ENCODE measurements at regions not wholly inside any gene's neighbourhood (a gene's known extent, or its start where the extent isn't known, plus 50 kb on each side); places are given as distances from the start of the nearest gene placed in this dataset.

DNA sequence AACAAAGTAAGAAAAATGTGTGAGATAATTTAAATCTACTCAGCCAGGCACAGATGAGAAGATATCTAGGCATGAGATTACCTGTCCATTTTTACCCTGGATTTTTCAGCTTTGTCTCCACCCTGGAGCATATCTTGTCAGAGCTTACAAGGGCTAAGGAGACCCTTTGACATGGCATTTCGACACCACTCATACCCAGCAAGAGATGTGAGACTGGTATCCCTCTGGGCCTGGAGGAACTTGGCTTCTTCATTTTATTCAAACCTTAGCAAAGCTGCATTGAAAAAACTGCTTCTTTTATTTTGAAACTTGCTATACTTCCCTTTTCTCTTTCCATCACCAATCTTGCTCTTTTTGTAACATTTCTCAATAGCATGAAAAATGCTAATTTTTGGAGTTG lies 194.9 kb upstream of the HNMT start:
- H3K36me3 ChIP-seq (ENCODE audit: control insufficient read depth in 4 of 4, insufficient read depth in 3 of 4, low read depth in 1 of 4, low read length in 3 of 4), result no peaks in the 10 kb centered on the region
- H3K27me3 ChIP-seq (ENCODE audit: control insufficient read depth in 4 of 4, insufficient read depth in 4 of 4, low read length in 3 of 4), result no peaks in the 10 kb centered on the region
- H3K9ac ChIP-seq (ENCODE audit: low read depth in 1 of 2, low read length in 2 of 2), result no peak overlapping the region
- no peak overlapping the region for H3K27ac ChIP-seq (ENCODE audit: low read depth in 1 of 2, low read length in 2 of 2)
- H3K4me3 ChIP-seq (ENCODE audit: low read depth in 1 of 3, low read length in 3 of 3), result no peak overlapping the region
- no peaks in the 10 kb centered on the region for H3K9me3 ChIP-seq (ENCODE audit: control insufficient read depth in 4 of 4, low read length in 3 of 4)
- no peak for DNase-seq (ENCODE audit: low spot score)
- WGBS, result 31% methylated on average over 1 of the region's 1 CpG
- TF ChIP-seq, protein P1, sequence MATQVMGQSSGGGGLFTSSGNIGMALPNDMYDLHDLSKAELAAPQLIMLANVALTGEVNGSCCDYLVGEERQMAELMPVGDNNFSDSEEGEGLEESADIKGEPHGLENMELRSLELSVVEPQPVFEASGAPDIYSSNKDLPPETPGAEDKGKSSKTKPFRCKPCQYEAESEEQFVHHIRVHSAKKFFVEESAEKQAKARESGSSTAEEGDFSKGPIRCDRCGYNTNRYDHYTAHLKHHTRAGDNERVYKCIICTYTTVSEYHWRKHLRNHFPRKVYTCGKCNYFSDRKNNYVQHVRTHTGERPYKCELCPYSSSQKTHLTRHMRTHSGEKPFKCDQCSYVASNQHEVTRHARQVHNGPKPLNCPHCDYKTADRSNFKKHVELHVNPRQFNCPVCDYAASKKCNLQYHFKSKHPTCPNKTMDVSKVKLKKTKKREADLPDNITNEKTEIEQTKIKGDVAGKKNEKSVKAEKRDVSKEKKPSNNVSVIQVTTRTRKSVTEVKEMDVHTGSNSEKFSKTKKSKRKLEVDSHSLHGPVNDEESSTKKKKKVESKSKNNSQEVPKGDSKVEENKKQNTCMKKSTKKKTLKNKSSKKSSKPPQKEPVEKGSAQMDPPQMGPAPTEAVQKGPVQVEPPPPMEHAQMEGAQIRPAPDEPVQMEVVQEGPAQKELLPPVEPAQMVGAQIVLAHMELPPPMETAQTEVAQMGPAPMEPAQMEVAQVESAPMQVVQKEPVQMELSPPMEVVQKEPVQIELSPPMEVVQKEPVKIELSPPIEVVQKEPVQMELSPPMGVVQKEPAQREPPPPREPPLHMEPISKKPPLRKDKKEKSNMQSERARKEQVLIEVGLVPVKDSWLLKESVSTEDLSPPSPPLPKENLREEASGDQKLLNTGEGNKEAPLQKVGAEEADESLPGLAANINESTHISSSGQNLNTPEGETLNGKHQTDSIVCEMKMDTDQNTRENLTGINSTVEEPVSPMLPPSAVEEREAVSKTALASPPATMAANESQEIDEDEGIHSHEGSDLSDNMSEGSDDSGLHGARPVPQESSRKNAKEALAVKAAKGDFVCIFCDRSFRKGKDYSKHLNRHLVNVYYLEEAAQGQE (IDR thresholded peaks at IDR 0.05), result no peak
- no peaks in the 10 kb centered on the region for H3K4me1 ChIP-seq (ENCODE audit: control insufficient read depth in 4 of 4, insufficient read depth in 4 of 4, low read length in 3 of 4)

GRCh38 chr2:137770166-137770565 lies 194.1 kb upstream of the HNMT start:
- TF ChIP-seq MAX (IDR thresholded peaks at IDR 0.05), result no peak
- TF ChIP-seq HNF4G (IDR thresholded peaks at IDR 0.05), result no peak
- no peak for TF ChIP-seq JUND (IDR thresholded peaks at IDR 0.05)
- no peak for TF ChIP-seq NR2F2 (IDR thresholded peaks at IDR 0.05)
- no peak for TF ChIP-seq ZBTB33 (IDR thresholded peaks at IDR 0.05)
- no peak for TF ChIP-seq YY1 (IDR thresholded peaks at IDR 0.05)
- no peak for TF ChIP-seq SP1 (IDR thresholded peaks at IDR 0.05)
- no peak for TF ChIP-seq FOXA2 (IDR thresholded peaks at IDR 0.05)
- no peak for TF ChIP-seq EGR1 (IDR thresholded peaks at IDR 0.05; ENCODE audit: low read depth in 2 of 2)
- TF ChIP-seq GABPA (IDR thresholded peaks at IDR 0.05 in 1 of 2, conservative IDR thresholded peaks at IDR 0.05 in 1 of 2), result no peak
- TF ChIP-seq HNF4A (conservative IDR thresholded peaks at IDR 0.05), result no peak
- no peak for TF ChIP-seq FOXA1 (IDR thresholded peaks at IDR 0.05)
- no peak for TF ChIP-seq TAF1 (conservative IDR thresholded peaks at IDR 0.05)
- TF ChIP-seq RXRA (IDR thresholded peaks at IDR 0.05), result no peak
- TF ChIP-seq CTCF (IDR thresholded peaks at IDR 0.05; ENCODE audit: low read depth, low read length, missing input control), result no peak
- TF ChIP-seq RAD21 (IDR thresholded peaks at IDR 0.05), result no peak
- no peak for DNase-seq (ENCODE audit: low spot score)
- no peak overlapping the region for H3K4me3 ChIP-seq (ENCODE audit: low read depth in 1 of 3, low read length in 3 of 3)
- no peak overlapping the region for H3K9ac ChIP-seq (ENCODE audit: low read depth in 1 of 2, low read length in 2 of 2)
- H3K27me3 ChIP-seq (ENCODE audit: control insufficient read depth in 4 of 4, insufficient read depth in 4 of 4, low read length in 3 of 4), result no peaks in the 10 kb centered on the region
- H3K27ac ChIP-seq (ENCODE audit: low read depth in 1 of 2, low read length in 2 of 2), result no peak overlapping the region
- no peaks in the 10 kb centered on the region for H3K36me3 ChIP-seq (ENCODE audit: control insufficient read depth in 4 of 4, insufficient read depth in 3 of 4, low read depth in 1 of 4, low read length in 3 of 4)
- H3K9me3 ChIP-seq (ENCODE audit: control insufficient read depth in 4 of 4, low read length in 3 of 4), result no peaks in the 10 kb centered on the region
- WGBS, result 85% methylated on average over 1 of the region's 1 CpG
- no peaks in the 10 kb centered on the region for H3K4me1 ChIP-seq (ENCODE audit: control insufficient read depth in 4 of 4, insufficient read depth in 4 of 4, low read length in 3 of 4)
